HPDE6-E6E7 (cell line): ENCODE measurements at regions not wholly inside any gene's neighbourhood (a gene's known extent, or its start where the extent isn't known, plus 50 kb on each side); places are given as distances from the start of the nearest gene placed in this dataset.
"Not testable (repeated sequence)": the region's sequence is repeated elsewhere in the genome, so short reads cannot be mapped to it uniquely, and the experiment has no call there.

Source experiments
- DNase-seq: peaks from one replicate; pipeline ENCODE4 v3.0.0; 2011; ENCODE audit warnings: missing footprints; ENCODE audit errors: extremely low spot score

- DNase-seq: no peak
Measured at GRCh38 chr3:81364411-81364810, 397.0 kb downstream of the GBE1 start.

- no peak for DNase-seq
Measured at GRCh38 chr3:81363816-81364215, 397.6 kb downstream of the GBE1 start.

- DNase-seq: no peak
Measured at GRCh38 chr3:81354119-81354518, 407.3 kb downstream of the GBE1 start.

GRCh38 chr3:81352867-81353266 lies 408.6 kb downstream of the GBE1 start:
- DNase-seq: peak; percentile 1

GRCh38 chr3:81349816-81350340 lies 411.6 kb downstream of the GBE1 start:
- DNase-seq: no peak

- peak; percentile 4 for DNase-seq
Measured at GRCh38 chr3:81339040-81339845, 422.2 kb downstream of the GBE1 start.

- DNase-seq: no peak
Measured at GRCh38 chr3:81336470-81336869, 425.0 kb downstream of the GBE1 start.

GRCh38 chr3:81329835-81330234 lies 431.6 kb downstream of the GBE1 start:
- not testable (repeated sequence) for DNase-seq

- DNase-seq: no peak
Measured at GRCh38 chr3:81326245-81326644, 435.2 kb downstream of the GBE1 start.

GRCh38 chr3:81320862-81321261 lies 440.6 kb downstream of the GBE1 start:
- no peak for DNase-seq

GRCh38 chr3:81315030-81315429 lies 446.4 kb downstream of the GBE1 start:
- no peak for DNase-seq

GRCh38 chr3:81311321-81311720 lies 450.1 kb downstream of the GBE1 start:
- DNase-seq: no peak

- DNase-seq: no peak
Measured at GRCh38 chr3:81308306-81308705, 453.1 kb downstream of the GBE1 start.

- no peak for DNase-seq
Measured at GRCh38 chr3:81307221-81307620, 454.2 kb downstream of the GBE1 start.

GRCh38 chr3:81303321-81303720 lies 458.1 kb downstream of the GBE1 start:
- no peak for DNase-seq

GRCh38 chr3:81302045-81302444 lies 459.4 kb downstream of the GBE1 start:
- DNase-seq: peak; percentile 1

- DNase-seq: no peak
Measured at GRCh38 chr3:81301230-81301629, 460.2 kb downstream of the GBE1 start.

GRCh38 chr3:81300324-81300927 lies 461.0 kb downstream of the GBE1 start:
- DNase-seq: no peak

GRCh38 chr3:81299481-81299880 lies 462.0 kb downstream of the GBE1 start:
- no peak for DNase-seq

- no peak for DNase-seq
Measured at GRCh38 chr3:81295906-81296577, 465.4 kb downstream of the GBE1 start.

GRCh38 chr3:81293156-81293555 lies 468.3 kb downstream of the GBE1 start:
- no peak for DNase-seq

- DNase-seq: no peak
Measured at GRCh38 chr3:81291586-81291985, 469.9 kb downstream of the GBE1 start.

GRCh38 chr3:81289676-81290075 lies 471.8 kb downstream of the GBE1 start:
- no peak for DNase-seq
